ENCODE measurements at regions not wholly inside any gene's neighbourhood (a gene's known extent, or its start where the extent isn't known, plus 50 kb on each side); places are given as distances from the start of the nearest gene placed in this dataset.

GRCh38 chr18:40582105-40582504 lies 1372.9 kb upstream of the PIK3C3 start:
- DNase-seq (ENCODE audit: low read depth in 2 of 2) = no peak
- no peak overlapping the region for H3K4me3 ChIP-seq (replicated peaks in 1 of 2; ENCODE audit: low read depth in 2 of 2, low read length in 2 of 2)
- peak; percentile 9 for TF ChIP-seq CTCF (IDR thresholded peaks at IDR 0.05; ENCODE audit: low read depth, low read length)

GRCh38 chr18:40577981-40578365 lies 1377.1 kb upstream of the PIK3C3 start:
- DNase-seq (ENCODE audit: low read depth in 2 of 2) = no peak
- no peak overlapping the region for H3K4me3 ChIP-seq (replicated peaks in 1 of 2; ENCODE audit: low read depth in 2 of 2, low read length in 2 of 2)
- TF ChIP-seq CTCF (IDR thresholded peaks at IDR 0.05; ENCODE audit: low read depth, low read length) = no peak

GRCh38 chr18:40577239-40577980 lies 1377.6 kb upstream of the PIK3C3 start:
- TF ChIP-seq CTCF (IDR thresholded peaks at IDR 0.05; ENCODE audit: low read depth, low read length) = no peak
- H3K4me3 ChIP-seq (replicated peaks in 1 of 2; ENCODE audit: low read depth in 2 of 2, low read length in 2 of 2) = no peak overlapping the region
- DNase-seq (ENCODE audit: low read depth in 2 of 2) = no peak

GRCh38 chr18:40576507-40577115 lies 1378.4 kb upstream of the PIK3C3 start:
- no peak for TF ChIP-seq CTCF (IDR thresholded peaks at IDR 0.05; ENCODE audit: low read depth, low read length)
- no peak overlapping the region for H3K4me3 ChIP-seq (replicated peaks in 1 of 2; ENCODE audit: low read depth in 2 of 2, low read length in 2 of 2)
- DNase-seq (ENCODE audit: low read depth in 2 of 2) = no peak

GRCh38 chr18:40570615-40571014 lies 1384.4 kb upstream of the PIK3C3 start:
- H3K4me3 ChIP-seq (replicated peaks in 1 of 2; ENCODE audit: low read depth in 2 of 2, low read length in 2 of 2) = no peak overlapping the region
- DNase-seq (ENCODE audit: low read depth in 2 of 2) = no peak
- TF ChIP-seq CTCF (IDR thresholded peaks at IDR 0.05; ENCODE audit: low read depth, low read length) = no peak

GRCh38 chr18:40569605-40570004 lies 1385.4 kb upstream of the PIK3C3 start:
- no peak for DNase-seq (ENCODE audit: low read depth in 2 of 2)
- H3K4me3 ChIP-seq (replicated peaks in 1 of 2; ENCODE audit: low read depth in 2 of 2, low read length in 2 of 2) = no peak overlapping the region
- no peak for TF ChIP-seq CTCF (IDR thresholded peaks at IDR 0.05; ENCODE audit: low read depth, low read length)
